GM21367 (cell line): ENCODE measurements at regions not wholly inside any gene's neighbourhood (a gene's known extent, or its start where the extent isn't known, plus 50 kb on each side); places are given as distances from the start of the nearest gene placed in this dataset.
"Not testable (repeated sequence)": the region's sequence is repeated elsewhere in the genome, so short reads cannot be mapped to it uniquely, and the experiment has no call there.

Experiments
- ATAC-seq: cut with Tn5 transposase; IDR thresholded peaks from one replicate; pipeline ENCODE4 v1.9.1; 2021; ENCODE audit not compliant: unreplicated experiment

DNA sequence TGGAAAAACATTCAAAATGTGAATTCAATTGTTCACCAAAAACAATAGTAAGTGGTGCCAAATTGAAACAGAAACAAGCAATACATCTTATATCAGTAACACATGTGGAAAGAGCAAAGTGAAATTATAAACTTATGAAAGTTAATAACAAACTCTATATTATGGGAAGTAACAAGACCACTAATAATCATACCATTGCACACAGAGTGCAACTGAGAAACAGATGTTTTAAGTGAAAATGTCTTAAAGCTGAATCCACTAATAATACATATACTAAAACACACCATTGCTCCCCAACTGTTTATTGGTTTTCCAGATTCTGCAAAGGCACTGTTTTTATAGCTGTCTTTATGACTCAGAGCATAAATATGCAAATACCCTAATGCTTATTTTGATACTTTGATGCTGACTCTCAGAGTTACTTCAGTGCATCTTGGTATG is 292.3 kb downstream of the RFPL4B start:
- ATAC-seq: no peak

DNA sequence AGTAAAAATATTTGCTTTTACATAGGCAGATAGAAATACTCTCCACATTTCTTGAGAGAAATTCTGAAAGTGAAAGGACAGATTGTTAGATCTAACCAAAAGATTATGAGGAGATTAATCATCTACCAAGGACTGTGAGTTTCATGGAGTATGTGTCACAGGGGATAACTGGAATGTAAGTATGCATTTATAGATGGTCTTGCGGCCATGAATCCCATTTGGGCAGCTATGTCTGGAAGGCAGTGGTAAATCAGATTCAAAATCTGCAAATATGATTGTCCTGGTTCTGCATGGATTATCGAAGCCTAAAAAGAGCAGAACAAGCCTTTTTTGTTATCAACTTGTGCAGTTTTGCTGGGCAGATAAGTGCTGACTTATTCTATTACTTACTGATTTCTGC is 293.8 kb downstream of the RFPL4B start:
- ATAC-seq: no peak

DNA sequence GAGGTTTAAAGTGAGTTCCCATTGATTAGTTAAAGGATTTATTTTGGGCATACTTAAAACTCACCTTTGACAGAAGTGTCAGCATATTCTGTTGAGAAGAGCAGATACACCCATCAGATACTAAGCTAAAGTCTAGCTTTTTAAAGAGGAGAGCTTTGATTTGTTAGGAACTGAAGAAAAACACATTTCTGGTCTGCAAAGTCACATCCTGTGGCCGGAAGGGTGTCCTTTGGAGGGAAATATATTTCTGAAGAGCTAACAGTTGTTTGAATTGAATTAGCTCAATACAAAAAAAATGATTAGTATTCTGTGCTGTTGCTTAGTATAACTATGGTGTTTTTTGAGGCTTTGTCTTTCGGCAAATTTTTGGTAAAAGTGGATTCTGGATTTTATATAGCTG is 302.7 kb downstream of the RFPL4B start:
- ATAC-seq: no peak

DNA sequence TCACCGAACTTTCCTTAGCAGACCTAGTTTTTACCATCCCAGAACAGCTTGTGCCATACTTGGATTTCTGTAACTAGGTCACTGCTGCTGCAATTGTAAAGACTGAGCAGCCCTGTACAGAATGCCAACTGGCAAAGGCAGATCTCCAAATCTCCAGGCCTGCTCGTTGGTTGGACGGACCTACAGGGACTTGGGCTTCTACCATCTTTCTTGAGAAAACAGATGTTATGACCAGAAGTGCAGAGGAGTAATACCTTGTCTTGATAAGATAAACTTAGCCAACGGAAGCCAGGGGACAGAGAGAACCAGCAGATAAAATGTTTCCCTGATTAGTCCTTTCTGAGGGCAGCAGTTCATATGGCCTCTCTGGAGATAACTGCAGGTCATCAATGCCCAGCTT is 304.1 kb downstream of the RFPL4B start:
- no peak for ATAC-seq

DNA sequence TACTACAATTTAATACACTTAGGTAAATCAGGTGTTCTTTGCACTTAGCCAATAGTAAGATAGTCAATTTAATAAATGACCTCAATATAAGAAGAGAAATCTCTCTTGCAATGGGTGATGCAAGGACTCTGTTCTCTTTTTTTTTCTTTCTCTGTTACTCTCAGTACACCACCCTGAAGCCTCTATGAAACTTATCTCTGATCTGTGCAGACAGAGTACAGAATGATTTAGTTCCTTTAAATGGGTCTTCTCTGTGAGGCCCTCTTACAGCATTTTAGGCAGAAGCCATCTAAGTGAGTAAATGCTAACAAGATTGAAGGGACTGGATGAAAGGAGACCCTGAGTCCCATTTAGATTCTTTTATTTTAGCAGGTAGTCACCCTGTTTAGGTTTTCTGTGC is 312.8 kb downstream of the RFPL4B start:
- no peak for ATAC-seq

DNA sequence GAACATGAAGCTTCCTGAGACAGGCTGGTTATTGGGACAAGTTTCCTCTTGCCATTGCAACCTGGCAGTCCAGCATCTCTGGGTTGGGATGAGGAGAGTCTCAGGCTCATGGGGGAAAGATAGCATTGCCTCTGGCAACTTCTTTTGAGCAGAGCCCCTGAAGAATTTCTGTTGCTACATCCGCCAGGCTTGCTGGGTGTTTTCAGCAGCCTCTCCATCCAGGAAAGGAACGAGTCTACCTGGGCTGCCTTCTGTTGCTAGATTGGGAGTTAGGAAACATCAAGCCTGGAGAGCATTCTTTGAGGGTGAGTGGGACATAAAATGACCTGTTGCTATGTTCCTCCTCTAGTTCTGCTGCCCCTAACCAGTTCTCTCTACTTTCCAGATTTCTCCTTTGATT is 313.5 kb downstream of the RFPL4B start:
- ATAC-seq: no peak

DNA sequence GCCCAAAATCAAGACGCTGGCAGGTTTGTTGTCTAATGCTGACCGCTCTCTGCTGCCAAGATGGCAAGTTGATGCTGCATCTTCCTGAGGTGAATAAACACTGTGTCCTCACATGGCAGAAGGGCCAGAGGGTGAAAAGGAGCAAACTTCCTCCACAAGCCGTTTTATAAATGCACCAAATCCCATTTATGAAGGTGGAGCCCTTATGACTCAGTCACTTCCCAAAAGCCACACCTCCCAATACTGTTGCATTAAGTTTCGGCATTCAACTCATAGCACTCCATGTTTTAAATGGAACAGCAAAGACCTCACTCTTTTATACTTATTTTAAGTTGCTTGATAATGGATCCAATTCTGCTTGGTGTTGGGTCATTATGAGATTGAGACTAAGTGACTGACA is 316.6 kb downstream of the RFPL4B start:
- no peak for ATAC-seq

DNA sequence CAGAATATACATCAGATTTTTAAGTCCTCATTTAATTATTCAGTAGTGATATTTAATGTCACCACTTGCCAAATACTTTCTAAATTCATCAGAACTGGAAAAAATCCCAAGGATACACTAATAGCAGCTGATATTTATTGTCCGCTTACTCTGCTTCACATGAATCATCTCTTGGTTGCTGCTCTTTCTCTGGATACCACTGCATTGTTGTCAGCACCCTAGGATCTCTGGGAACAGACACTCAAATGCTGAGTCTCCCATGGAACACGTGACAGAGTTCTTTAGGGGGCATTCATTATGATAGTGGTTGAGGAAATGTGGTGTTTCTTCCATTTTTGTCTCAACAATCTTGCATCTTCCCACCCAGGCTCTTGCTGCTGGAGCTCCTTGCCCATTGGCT is 318.0 kb downstream of the RFPL4B start:
- ATAC-seq: no peak

DNA sequence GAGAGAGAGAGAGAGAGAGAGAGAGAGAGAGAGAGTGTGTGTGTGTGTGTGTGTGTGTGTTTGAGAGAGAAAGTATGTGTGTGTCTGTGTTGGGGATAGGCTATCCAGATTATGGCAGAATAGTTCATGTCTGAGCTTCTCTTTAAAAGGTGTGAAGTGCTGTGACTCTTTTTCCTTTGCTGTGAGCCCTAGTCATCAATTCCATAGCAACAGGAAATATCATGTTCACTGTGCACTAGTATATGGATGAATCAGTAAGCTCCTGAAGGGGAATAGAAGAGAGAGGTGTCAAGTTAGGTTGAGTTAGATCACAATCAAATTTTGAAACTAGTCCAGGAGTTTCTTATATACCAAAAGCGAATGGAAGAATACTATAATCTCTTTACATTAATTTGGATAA is 318.7 kb downstream of the RFPL4B start:
- ATAC-seq: no peak

DNA sequence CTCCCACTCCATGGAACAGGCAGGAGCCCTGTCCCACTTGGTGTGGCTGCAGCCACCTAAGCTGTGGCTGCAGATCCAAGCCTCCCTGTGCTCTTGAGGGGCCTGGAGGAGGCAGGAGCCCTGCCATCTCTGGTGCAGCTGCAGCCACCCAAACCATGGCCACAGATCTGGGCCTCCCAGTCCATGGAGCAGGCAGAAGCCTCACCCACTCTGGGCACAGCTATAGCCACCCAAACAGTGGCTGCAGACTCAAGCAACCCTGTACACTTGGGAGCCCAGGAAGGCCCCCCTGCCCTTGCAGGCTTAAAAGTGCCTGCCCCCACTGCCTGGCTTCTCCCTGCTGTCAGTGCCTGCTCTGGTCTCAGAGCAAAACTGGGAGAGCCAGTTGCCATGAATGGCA is 320.3 kb downstream of the RFPL4B start:
- no peak for ATAC-seq

DNA sequence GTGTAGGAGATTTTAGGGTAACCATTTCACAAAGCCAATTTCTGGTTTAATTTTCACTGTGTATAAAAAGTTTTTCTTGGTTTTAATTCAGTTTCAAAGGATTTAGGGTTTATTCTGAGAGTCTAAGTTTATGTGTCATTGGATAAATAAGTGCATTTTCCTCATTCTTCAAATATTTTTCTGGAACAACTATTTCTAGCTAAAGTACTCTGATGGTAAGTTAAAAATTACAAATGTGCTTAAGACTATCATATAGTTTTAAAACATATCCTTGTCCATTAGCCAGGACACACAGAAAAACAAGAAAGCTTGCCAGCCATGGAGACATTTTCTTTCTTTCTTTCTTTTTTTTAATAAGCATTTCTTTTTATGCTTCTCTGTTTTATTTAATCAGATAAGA is 333.0 kb downstream of the RFPL4B start:
- no peak for ATAC-seq

DNA sequence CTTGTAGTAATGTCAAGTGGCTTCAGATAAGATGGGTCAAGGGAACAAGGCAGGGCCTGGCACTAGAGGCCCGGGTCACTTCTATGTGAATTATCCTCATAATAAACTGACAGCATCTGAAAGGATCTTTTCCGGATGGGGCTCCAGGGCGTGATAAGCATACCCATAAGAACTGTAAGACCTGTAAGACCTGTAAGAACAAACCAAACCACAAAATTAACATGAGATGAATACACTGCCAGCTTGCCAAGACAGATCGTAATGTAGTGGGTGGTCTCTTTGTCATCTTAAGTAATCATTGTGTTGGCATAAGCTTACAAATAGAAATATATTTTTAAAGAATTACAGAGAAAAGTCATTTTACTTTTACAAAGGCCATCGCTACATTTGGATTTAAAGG is 334.9 kb downstream of the RFPL4B start:
- ATAC-seq: no peak

DNA sequence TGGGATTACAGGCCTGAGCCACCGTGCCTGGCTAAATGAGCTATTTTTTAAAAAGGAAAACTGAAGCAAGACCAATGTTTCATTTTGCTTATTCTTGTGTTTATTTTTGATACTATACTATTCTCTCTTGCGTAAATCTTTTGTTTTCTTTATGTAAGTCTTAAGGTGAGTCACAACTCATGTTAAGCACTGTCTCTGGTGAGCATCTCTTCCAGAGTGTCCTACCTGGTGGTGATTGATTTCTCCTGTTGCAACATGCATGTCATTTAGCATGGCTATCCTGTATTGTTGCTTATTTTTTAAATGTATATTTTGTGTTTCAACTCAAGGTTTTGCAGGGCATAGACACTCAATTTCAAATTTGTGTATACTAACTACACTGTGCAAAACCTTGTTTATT is 336.0 kb downstream of the RFPL4B start:
- no peak for ATAC-seq

DNA sequence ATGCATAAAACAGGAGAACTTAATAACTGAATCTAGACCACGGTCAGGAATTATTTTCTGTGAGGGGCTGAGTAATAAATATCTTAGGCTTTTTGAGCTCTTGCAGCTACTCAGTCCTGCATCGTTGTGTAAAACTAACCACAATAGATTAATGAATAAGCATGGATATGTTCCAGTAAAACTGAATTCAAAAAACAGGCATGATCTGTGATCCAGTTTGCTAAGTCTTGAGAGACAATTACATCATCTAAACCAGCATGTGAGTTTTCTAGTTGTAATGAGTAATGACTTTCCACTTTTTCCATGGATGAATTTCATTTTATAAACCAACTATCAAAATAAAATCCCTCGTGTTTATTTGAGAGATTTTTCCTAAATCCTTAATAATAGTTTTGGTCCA is 336.8 kb downstream of the RFPL4B start:
- no peak for ATAC-seq

DNA sequence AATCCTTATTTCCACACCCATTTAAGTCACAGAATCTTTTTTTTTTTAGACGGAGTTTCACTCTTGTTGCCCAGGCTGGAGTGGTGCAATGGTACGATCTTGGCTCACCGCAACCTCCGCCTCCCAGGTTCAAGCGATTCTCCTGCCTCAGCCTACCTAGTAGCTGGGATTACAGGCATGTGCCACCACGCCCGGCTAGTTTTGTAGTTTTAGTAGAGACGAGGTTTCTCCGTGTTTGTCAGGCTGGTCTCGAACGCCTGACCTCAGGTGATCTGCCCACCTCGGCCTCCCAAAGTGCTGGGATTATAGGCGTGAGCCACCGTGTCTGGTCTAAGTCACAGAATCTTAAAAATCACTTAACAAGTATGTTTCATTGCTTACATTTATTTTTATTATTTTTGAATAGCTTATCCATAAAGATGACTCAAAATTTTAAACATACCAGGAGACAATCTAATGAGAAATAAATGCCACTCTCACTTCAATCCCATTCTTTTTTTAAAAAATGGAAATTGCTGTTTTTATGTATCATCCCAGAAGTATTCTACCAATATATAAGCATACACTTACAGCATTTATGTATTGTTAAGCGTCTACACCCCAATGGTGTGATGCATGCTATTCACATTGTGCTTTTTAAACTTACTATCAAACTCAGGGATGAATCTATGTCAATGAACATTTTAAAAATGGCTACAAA is 338.5 kb downstream of the RFPL4B start:
- not testable (repeated sequence) for ATAC-seq

DNA sequence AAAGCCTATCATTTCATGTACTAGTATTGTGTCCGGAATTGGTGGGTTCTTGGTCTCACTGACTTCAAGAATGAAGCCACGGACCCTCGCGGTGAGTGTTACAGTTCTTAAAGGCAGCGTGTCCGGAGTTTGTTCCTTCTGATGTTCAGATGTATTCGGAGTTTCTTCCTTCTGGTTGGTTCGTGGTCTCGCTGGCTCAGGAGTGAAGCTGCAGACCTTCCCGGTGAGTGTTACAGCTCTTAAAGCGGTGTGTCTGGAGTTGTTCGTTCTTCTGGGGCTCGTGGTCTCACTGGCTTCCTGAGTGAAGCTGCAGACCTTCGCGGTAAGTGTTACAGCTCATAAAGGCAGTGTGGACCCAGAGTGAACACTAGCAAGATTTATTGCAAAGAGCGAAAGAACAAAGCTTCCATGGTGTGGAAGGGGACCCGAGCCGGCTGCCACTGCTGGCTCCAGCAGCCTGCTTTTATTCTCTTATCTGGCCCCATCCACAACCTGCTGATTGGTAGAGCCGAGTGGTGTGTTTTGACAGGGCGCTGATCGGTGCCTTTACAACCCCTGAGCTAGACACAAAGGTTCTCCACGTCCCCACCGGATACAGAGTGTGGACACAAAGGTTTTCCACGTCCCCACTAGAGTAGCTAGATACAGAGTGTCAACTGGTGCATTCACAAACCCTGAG is 341.5 kb downstream of the RFPL4B start:
- not testable (repeated sequence) for ATAC-seq

DNA sequence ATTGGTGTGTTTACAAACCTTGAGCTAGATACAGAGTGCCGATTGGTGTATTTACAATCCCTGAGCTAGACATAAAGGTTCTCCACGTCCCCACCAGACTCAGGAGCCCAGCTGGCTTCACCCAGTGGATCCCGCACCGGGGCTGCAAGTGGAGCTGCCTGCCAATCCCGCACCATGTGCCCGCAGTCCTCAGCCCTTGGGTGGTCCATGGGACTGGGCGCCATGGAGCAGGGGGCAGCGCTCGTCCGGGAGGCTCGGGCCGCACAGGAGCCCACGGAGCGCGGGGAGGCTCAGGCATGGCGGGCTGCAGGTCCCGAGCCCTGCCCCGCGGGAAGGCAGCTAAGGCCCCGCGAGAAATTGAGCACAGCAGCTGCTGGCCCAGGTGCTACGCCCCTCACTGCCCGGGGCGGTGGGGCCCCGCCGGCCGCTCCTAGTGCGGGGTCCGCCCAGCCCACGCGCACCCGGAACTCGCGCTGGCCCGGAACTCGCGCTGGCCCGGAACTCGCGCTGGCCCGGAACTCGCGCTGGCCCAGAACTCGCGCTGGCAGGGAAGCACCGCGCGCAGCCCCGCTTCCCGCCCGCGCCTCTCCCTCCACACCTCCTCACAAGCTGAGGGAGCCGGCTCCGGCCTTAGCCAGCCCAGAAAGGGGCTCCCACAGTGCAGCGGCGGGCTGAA is 342.2 kb downstream of the RFPL4B start:
- not testable (repeated sequence) for ATAC-seq

DNA sequence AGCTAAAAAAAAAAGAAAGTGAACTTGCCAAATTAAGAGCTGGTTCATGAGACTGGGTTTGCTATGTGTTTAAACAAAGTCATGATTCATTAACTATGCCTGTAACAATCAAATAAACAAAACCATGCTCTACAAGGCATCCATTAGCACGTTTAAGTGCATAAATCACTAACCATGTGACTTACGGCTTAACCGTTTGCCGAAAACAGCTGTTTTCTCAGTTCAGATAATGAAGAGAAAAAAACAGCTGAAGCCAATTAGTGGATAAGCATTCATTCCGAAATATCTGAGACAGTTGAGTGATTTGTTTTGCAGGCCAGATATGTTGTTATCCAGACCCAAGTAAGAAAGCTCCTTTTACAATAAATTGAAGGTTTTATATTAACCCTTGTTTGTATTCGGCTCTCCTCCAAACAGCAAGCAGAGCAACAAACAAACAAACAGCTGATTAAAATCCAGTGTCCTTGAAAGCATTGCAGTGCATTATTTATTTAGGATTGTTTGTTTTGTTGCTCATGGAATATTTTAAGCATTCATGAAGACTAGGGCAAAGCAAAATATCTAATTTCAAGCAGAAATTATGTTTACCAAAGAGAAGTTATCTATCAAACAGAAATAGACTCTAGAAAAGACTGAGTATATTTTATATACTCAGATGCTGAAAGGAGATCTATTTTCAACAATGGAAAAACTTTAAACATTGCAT is 343.5 kb downstream of the RFPL4B start:
- ATAC-seq: no peak

DNA sequence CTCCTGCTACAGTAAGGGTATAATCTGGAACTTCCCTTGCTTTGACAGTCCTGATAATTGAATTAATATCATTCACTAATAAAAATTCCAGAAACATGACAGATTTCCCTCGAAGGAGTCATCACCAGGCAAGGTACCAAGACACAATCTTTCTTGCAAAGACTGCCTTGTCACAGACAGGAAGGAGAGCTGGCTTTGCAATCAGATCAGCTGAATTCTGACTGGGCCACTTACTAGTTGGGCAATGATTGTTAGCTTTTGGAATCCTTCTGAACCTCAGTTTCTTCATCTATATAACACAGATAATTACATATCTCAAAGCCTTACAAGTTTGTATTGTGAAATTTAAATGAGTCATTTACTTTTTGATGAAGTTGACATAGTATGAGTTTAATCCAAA is 344.2 kb downstream of the RFPL4B start:
- no peak for ATAC-seq

DNA sequence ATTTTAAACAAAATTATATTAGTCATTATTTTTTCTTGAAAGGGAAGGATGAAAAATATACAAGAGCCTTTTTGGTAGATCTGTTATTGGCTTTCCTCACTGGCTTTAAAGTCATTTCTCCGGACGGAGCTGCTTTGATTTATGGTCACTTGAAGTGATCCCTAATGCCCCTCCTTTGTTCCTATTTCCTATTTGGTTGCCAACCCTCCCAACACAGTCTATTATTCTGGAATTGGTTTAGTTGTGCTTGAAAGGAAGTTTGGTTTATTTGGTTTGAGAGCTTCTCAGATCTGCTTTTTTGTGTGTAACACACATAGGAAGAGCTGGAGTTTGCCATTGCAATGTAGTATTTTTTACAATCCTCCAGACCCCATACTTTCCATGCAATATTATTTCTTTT is 347.9 kb downstream of the RFPL4B start:
- no peak for ATAC-seq

DNA sequence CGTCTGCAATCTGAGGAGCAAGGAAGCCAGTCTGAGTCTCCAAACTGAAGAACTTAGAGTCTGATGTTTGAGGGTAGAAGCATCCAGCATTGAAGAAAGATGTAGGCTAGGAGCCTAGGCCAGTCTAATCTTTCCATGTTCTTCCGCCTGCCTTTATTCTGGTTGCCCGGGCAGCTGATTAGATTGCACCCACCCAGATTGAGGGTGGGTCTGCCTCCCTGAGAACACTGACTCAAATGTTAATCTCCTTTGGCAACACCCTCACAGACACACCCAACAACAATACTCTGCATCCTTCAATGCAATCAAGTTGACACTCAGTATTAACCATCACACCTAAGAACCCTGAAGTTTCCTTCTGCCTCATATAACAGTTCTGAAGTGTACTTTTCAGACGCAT is 350.1 kb downstream of the RFPL4B start:
- no peak for ATAC-seq

DNA sequence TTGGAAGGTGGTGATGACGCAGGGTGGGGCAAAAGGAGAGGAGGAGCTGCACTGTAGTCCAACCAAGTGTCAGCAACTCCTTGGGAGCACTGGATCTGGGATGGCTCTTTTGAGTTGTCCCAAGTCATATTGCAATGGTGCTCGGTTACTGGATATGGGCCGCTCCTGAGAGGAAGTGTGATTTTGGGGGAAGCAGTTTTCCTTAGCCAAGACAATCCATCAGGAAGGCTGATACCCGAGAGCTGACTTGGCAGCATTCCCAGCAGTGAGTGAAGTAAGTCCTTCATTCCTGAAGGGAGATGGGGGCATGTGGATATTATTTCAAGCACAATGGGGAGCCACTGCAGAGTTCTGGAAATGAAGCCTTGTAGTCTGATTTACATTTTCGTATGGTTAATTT is 354.1 kb downstream of the RFPL4B start:
- no peak for ATAC-seq
